ENCODE measurements at regions not wholly inside any gene's neighbourhood (a gene's known extent, or its start where the extent isn't known, plus 50 kb on each side); places are given as distances from the start of the nearest gene placed in this dataset.

- in situ Hi-C loops (cut with HindIII; ENCODE audit: low pct_unique_long_range_greater_than_20kb, low sequenced_read_pairs), result no loop called here
- ATAC-seq (no peak), DNase-seq (ENCODE audit: low read depth, low spot score) (no peak)
- POLR2A ChIA-PET, result interaction anchor here (0.7 kb wide), 1 partner anchor 17 kb away, joined by 3 read pairs; no protein-coding TSS in a partner anchor
- BruUV-seq (replicated peaks), result no TSS peak
- Histone ChIP-seq H3K4me1 (ENCODE audit: control insufficient read depth, insufficient read depth, low read length) (no peaks in the 10 kb centered on the region), H3K36me3 (ENCODE audit: control insufficient read depth, insufficient read depth, low read length) (no peaks in the 10 kb centered on the region), H3K27ac (ENCODE audit: low read length) (no peak overlapping the region), H3K4me3 (ENCODE audit: low read depth in 2 of 2, low read length in 2 of 2) (no peak overlapping the region), H3K27me3 (ENCODE audit: control insufficient read depth, insufficient read depth, low read length) (peaks cover 32% of the 10 kb centered on the region), H3K9me3 (ENCODE audit: control insufficient read depth, insufficient read depth, low read depth, low read length) (no peaks in the 10 kb centered on the region)
- intact Hi-C loops (cut with micrococcal nuclease; ENCODE audit: unreplicated experiment), result no loop called here
- TF ChIP-seq CTCF (IDR thresholded peaks at IDR 0.05), result no peak
- no peak for TF ChIP-seq TCF7L2 (IDR thresholded peaks at IDR 0.05; ENCODE audit: low read depth, low read length)
- no peak for TF ChIP-seq POLR2AphosphoS5 (IDR thresholded peaks at IDR 0.05; ENCODE audit: low read depth, low read length)
- no peak for TF ChIP-seq SIN3A (IDR thresholded peaks at IDR 0.05; ENCODE audit: borderline replicate concordance, insufficient read depth, low read depth, low read length)
- no peak for TF ChIP-seq REST (IDR thresholded peaks at IDR 0.05; ENCODE audit: insufficient read depth in 1 of 2, low read depth in 2 of 2, low read length in 1 of 2)
- CTCF ChIA-PET, result interaction anchor here (0.6 kb wide), 1 partner anchor 210 kb away, joined by 4 read pairs; no protein-coding TSS in a partner anchor
Observed at GRCh38 chr5:176162888-176163287, 75.3 kb upstream of the SIMC1 start.

- ATAC-seq, result no peak
- H3K9me3 ChIP-seq (ENCODE audit: control insufficient read depth, insufficient read depth, low read depth, low read length), result no peaks in the 10 kb centered on the region
- ChIA-PET POLR2A (no interaction called here), CTCF (no interaction called here)
- intact Hi-C loops (cut with micrococcal nuclease; ENCODE audit: unreplicated experiment), result no loop called here
- TF ChIP-seq SIN3A (IDR thresholded peaks at IDR 0.05; ENCODE audit: borderline replicate concordance, insufficient read depth, low read depth, low read length), result no peak
- no peaks in the 10 kb centered on the region for H3K36me3 ChIP-seq (ENCODE audit: control insufficient read depth, insufficient read depth, low read length)
- H3K4me3 ChIP-seq (ENCODE audit: low read depth in 2 of 2, low read length in 2 of 2), result no peak overlapping the region
- in situ Hi-C loops (cut with HindIII; ENCODE audit: low pct_unique_long_range_greater_than_20kb, low sequenced_read_pairs), result no loop called here
- no peak for DNase-seq (ENCODE audit: low read depth, low spot score)
- no peaks in the 10 kb centered on the region for H3K4me1 ChIP-seq (ENCODE audit: control insufficient read depth, insufficient read depth, low read length)
- H3K27me3 ChIP-seq (ENCODE audit: control insufficient read depth, insufficient read depth, low read length), result peaks cover 31% of the 10 kb centered on the region; the same call in 1 of the 2 replicates
- BruUV-seq (replicated peaks), result no TSS peak
- H3K27ac ChIP-seq (ENCODE audit: low read length), result no peak overlapping the region
Observed at GRCh38 chr5:176166427-176166826, 71.8 kb upstream of the SIMC1 start.

- intact Hi-C loops (cut with micrococcal nuclease; ENCODE audit: unreplicated experiment), result no loop called here
- in situ Hi-C loops (cut with HindIII; ENCODE audit: low pct_unique_long_range_greater_than_20kb, low sequenced_read_pairs), result no loop called here
- Histone ChIP-seq H3K27me3 (ENCODE audit: control insufficient read depth, insufficient read depth, low read length) (peaks cover 23% of the 10 kb centered on the region; the same call in 1 of the 2 replicates), H3K4me3 (ENCODE audit: low read depth in 2 of 2, low read length in 2 of 2) (no peak overlapping the region), H3K27ac (ENCODE audit: low read length) (no peak overlapping the region), H3K9me3 (ENCODE audit: control insufficient read depth, insufficient read depth, low read depth, low read length) (no peaks in the 10 kb centered on the region), H3K36me3 (ENCODE audit: control insufficient read depth, insufficient read depth, low read length) (no peaks in the 10 kb centered on the region), H3K4me1 (ENCODE audit: control insufficient read depth, insufficient read depth, low read length) (no peaks in the 10 kb centered on the region)
- ATAC-seq, result no peak
- POLR2A ChIA-PET, result no interaction called here
- no peak for DNase-seq (ENCODE audit: low read depth, low spot score)
- no peak for TF ChIP-seq SIN3A (IDR thresholded peaks at IDR 0.05; ENCODE audit: borderline replicate concordance, insufficient read depth, low read depth, low read length)
- TF ChIP-seq REST (IDR thresholded peaks at IDR 0.05; ENCODE audit: insufficient read depth in 1 of 2, low read depth in 2 of 2, low read length in 1 of 2), result no peak
- TF ChIP-seq TCF7L2 (IDR thresholded peaks at IDR 0.05; ENCODE audit: low read depth, low read length), result no peak
- TF ChIP-seq CTCF (IDR thresholded peaks at IDR 0.05), result no peak
- TF ChIP-seq POLR2AphosphoS5 (IDR thresholded peaks at IDR 0.05; ENCODE audit: low read depth, low read length), result no peak
- BruUV-seq (replicated peaks), result no TSS peak
- CTCF ChIA-PET, result no interaction called here
Observed at GRCh38 chr5:176167800-176168199, 70.4 kb upstream of the SIMC1 start.

Measured in Panc1 (cell line).